ENCODE measurements at regions not wholly inside any gene's neighbourhood (a gene's known extent, or its start where the extent isn't known, plus 50 kb on each side); places are given as distances from the start of the nearest gene placed in this dataset.

DNA sequence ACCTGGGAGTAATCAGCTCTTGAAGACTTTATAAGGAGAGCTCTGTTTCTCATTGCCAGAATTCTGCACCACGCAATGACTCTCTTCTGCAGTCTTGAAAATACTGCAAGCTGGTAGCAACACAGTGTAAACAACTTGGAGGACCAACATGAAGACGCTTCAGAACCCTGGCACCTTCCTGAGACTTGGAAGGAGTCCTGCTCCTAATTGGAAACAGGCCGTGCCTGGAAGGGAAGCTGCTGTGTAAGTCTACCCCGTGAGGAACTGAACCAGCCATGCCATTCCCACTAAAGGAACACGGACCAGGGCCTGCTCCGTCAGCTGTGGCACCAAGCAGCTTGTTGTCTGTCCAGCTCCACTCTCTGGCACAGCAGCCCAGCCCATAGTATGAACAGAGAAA lies 171.1 kb downstream of the PAX3 start:
- no peak overlapping the region for H3K4me3 ChIP-seq (ENCODE audit: low read depth, low read length)
- TF ChIP-seq, protein P1, sequence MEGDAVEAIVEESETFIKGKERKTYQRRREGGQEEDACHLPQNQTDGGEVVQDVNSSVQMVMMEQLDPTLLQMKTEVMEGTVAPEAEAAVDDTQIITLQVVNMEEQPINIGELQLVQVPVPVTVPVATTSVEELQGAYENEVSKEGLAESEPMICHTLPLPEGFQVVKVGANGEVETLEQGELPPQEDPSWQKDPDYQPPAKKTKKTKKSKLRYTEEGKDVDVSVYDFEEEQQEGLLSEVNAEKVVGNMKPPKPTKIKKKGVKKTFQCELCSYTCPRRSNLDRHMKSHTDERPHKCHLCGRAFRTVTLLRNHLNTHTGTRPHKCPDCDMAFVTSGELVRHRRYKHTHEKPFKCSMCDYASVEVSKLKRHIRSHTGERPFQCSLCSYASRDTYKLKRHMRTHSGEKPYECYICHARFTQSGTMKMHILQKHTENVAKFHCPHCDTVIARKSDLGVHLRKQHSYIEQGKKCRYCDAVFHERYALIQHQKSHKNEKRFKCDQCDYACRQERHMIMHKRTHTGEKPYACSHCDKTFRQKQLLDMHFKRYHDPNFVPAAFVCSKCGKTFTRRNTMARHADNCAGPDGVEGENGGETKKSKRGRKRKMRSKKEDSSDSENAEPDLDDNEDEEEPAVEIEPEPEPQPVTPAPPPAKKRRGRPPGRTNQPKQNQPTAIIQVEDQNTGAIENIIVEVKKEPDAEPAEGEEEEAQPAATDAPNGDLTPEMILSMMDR (IDR thresholded peaks at IDR 0.05; ENCODE audit: control insufficient read depth, extremely low read depth, insufficient read depth): no peak
- DNase-seq (ENCODE audit: low read depth): no peak

DNA sequence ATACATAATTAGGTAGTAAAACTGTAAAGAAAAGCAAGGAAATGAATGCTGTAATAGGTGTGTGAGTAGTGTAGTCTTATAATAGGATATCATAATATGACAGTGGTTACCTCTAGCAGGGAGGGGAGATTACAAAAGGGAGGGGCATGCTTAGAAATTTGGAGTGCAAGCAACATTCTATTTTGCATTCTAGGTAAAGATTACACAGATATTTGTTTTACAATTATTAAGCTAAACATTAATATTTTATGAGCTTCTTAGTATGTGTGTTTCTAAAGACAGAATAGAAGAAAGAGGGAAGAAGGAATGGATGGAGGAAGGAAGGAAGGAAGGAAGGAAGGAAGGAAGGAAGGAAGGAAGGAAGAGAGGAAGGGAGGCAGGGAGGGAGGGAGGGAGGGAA lies 177.9 kb downstream of the PAX3 start:
- TF ChIP-seq, protein P1 (IDR thresholded peaks at IDR 0.05; ENCODE audit: control insufficient read depth, extremely low read depth, insufficient read depth): no peak

DNA sequence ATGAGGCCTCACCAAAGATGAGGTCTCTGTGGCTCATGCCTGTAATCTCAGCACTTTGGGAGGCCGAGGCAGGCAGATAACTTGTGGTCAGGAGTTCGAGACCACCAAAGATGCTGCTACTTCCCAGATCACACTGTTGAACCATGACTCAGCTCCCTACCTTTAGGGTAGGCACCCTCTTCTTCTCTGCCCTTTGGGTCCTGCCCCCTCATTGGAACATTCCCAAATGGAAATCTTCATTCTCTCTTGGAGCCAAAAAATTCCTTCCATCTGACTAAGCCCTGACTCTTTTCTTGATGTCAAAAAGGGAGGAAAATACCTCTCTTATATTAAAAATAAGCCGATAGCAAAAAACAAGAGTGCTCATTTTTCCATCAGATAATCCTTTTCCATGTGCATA lies 183.5 kb downstream of the PAX3 start:
- TF ChIP-seq, protein P1 (IDR thresholded peaks at IDR 0.05; ENCODE audit: control insufficient read depth, extremely low read depth, insufficient read depth): no peak
- no peak for DNase-seq (ENCODE audit: low read depth)
- no peak overlapping the region for H3K4me3 ChIP-seq (ENCODE audit: low read depth, low read length)

More for the DNA sequence above, 177.9 kb downstream of the PAX3 start:
- H3K4me3 ChIP-seq (ENCODE audit: low read depth, low read length): no peak overlapping the region
- DNase-seq (ENCODE audit: low read depth): no peak

DNA sequence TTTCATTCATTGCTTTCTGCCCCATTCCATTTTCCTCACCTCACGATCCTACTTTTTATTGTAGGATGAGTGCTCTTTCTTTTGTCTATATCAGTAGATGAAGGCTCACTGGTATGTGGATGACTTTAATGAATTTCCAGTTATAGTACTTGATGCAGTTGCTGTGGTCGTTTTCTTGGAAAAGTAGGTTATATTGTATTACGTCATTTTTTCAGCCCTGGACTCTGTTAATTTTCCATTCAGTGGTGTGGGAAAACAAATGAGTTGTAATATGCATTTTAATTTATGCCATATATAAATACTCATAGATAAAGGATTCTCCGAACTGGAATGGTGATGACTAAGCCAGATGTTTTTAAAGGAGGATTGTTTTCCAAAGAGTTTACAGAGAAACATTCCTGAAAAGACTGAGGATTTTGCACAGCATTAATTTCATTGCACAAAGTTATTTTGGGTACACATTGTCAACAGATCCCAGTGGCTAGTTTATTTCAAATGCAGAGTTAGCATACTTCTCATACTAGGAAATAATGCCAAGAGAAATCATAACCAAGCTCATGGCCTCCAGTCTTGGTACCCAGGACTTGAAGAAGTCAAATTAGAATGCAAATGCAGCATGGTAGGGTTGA lies 189.7 kb downstream of the PAX3 start:
- TF ChIP-seq, protein P1 (IDR thresholded peaks at IDR 0.05; ENCODE audit: control insufficient read depth, extremely low read depth, insufficient read depth): no peak
- no peak for DNase-seq (ENCODE audit: low read depth)
- no peak overlapping the region for H3K4me3 ChIP-seq (ENCODE audit: low read depth, low read length)

DNA sequence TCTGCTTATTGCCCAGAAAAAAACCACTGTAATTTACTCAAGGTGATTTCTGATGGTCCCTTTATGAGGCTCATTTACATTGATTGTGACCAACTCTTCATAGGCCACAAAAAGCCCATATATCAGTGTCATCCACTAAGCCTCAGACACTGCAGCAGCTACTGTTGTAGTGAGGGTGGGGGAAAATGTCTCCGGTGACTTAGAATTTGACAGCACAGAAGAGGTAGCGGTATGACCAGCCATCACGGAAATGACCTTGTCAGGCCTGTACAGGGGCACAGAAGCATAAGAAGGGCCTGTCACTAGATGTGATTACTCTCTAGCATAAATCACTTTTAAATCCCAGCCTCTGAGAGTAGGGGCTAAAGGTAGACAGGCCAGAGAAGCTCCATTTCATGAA lies 190.3 kb downstream of the PAX3 start:
- DNase-seq (ENCODE audit: low read depth): no peak
- no peak overlapping the region for H3K4me3 ChIP-seq (ENCODE audit: low read depth, low read length)
- TF ChIP-seq, protein P1 (IDR thresholded peaks at IDR 0.05; ENCODE audit: control insufficient read depth, extremely low read depth, insufficient read depth): no peak

DNA sequence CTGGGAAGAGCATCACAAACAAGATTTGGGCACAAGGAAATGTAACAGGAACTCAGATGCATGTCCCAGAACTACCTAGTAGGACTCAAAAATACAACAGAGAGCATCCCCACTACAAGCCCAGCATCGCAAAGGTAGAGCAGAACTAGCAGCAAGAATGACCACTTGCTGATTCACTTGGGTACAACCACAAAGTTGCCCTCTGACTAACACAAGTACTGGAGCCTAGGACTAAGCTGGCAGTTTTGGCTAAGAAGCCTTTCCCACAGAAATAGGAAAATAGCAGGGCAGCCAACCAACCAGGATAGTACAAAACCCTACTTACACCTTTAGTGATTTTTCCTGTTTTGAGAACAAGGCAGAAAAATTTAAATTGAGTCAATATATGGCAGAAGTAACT lies 193.8 kb downstream of the PAX3 start:
- DNase-seq (ENCODE audit: low read depth): no peak
- TF ChIP-seq, protein P1 (IDR thresholded peaks at IDR 0.05; ENCODE audit: control insufficient read depth, extremely low read depth, insufficient read depth): no peak
- H3K4me3 ChIP-seq (ENCODE audit: low read depth, low read length): no peak overlapping the region

Measured in LNCaP clone FGC (cell line).